GM18505 (cell line): ENCODE measurements at regions not wholly inside any gene's neighbourhood (a gene's known extent, or its start where the extent isn't known, plus 50 kb on each side); places are given as distances from the start of the nearest gene placed in this dataset.
"Not testable (repeated sequence)": the region's sequence is repeated elsewhere in the genome, so short reads cannot be mapped to it uniquely, and the experiment has no call there.

Experiments
- ATAC-seq: cut with Tn5 transposase; IDR thresholded peaks from one replicate; pipeline ENCODE4 v1.9.1; 2021; ENCODE audit not compliant: unreplicated experiment
- POLR2A ChIP-seq: IDR thresholded peaks from 4 replicates; pipeline ENCODE4 v1.6.1; 2011; ENCODE audit warnings: borderline replicate concordance; ENCODE audit not compliant: insufficient read depth, insufficient read length; ENCODE audit errors: extremely low read depth

DNA sequence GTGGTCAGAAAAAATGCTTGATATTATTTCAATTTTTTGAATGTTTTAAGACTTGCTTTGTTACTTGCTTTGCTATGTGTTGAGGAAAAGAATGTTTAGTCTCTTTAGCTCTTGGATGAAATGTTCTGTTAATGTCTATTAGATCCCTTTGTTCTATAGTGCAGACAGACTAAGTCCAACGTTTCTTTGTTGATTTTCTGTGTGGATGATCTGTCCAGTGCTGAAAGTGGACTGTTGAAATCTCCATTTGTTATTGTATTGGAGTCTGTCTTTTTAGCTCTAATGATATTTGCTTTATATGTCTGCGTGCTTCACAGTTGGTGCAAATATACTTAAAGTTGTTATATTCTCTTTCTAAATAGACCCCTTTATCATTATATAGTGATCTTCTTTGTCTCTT, 220.6 kb downstream of the GUCY2F start:
- no peak for ATAC-seq
- TF ChIP-seq POLR2A: no peak

GRCh38 chrX:109252789-109253188, 229.1 kb downstream of the GUCY2F start:
- ATAC-seq: no peak
- TF ChIP-seq POLR2A: no peak

DNA sequence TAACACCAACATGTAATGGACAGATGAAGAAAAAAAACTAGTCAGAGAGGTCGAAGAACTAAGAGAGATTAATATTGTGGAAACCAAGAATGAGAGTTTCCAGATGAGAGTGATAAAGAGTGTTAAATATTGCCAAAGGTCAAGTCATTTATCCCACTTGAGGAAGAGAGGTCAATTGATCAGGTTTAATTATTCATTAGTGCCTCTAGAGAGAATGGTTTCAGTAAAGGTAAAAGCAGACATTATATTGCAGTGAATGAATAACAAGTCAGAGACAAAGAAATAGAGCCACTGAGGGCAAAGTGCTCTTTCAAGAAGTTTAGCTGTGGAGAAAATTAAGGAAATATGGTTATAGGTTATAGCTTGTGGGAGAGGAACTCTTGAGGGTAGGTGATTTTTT, 263.1 kb downstream of the GUCY2F start:
- no peak for TF ChIP-seq POLR2A

DNA sequence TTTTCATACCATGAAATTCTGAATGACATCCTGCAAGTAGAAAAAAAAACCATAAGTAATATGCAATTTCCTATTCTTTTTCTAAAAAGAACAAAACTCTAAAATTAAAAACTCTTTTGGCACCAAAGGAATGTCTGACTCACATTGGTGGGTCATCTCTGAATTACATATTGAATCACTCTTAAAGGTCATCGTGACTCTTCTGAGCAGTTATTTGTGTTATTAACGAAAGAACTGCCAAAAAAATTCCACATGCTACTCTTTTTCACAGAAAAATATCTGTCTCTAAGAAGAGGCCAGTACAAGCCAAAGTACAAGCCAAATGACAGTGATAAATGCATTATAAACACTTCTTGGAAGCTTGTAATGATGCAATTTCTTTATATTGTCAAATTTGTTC, 282.2 kb downstream of the GUCY2F start:
- no peak for TF ChIP-seq POLR2A
- ATAC-seq: no peak

More for the DNA sequence above, 263.1 kb downstream of the GUCY2F start:
- ATAC-seq: no peak

DNA sequence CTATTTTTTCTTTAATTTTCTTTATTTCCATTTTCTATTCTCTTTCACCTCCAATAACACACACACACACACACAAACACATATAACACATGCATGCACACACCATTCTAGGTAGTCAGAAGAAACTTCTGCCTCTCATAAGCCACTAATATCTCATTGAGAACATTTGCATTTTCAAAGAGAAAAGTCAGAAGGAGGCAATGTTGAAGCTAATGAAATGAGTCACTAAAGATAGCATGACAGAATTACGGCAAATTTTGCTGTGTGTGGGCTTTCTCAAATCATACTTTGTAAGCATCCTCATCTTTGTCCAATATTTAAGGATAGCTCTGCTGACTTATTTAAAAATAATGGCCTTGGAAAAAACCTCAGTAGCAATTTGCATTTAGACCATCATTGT, 291.3 kb downstream of the GUCY2F start:
- ATAC-seq: no peak
- TF ChIP-seq POLR2A: no peak

GRCh38 chrX:109187473-109188168, 294.3 kb downstream of the GUCY2F start:
- no peak for TF ChIP-seq POLR2A
- ATAC-seq: peak; percentile 87

GRCh38 chrX:109186939-109187338, 294.9 kb downstream of the GUCY2F start:
- no peak for TF ChIP-seq POLR2A

DNA sequence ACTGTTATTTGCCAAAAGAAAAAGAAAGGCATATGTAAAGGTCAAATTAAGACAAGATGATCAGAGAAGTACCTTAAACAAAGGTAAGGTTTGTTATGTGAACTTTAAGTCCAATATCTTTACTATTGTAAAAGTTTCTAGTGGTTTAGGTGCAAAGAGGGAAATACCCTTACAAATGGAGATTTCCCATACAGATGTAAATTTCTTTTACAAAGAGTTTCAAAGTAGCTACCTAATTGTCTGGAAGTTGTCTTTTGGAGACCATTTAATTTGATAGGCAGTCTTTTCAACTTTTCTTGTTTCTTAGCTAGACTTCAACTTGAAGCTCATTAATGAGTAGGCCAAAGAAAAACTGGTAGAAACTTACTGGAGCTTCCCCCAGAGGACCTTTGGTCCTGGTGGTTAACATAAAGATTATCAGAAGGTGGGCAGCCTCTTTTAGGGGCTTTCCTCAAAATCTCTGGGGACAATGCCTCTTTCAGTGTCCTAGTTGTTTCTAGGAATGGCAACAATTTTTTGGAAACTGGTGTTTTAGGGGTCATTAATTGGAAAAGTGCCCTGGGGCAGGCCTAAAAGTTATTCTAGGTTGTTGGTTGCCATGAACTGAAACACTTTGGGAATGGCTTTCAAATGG, 297.3 kb downstream of the GUCY2F start:
- ATAC-seq: no peak

More at GRCh38 chrX:109186939-109187338, 294.9 kb downstream of the GUCY2F start:
- ATAC-seq: no peak

GRCh38 chrX:109172091-109172602, 309.7 kb downstream of the GUCY2F start:
- TF ChIP-seq POLR2A: no peak
- ATAC-seq: no peak

More for the DNA sequence above, 297.3 kb downstream of the GUCY2F start:
- no peak for TF ChIP-seq POLR2A

- ATAC-seq: no peak
- no peak for TF ChIP-seq POLR2A
Measured at GRCh38 chrX:109155161-109155560, 326.7 kb downstream of the GUCY2F start.

GRCh38 chrX:109144173-109144572, 337.7 kb downstream of the GUCY2F start:
- not testable (repeated sequence) for ATAC-seq

DNA sequence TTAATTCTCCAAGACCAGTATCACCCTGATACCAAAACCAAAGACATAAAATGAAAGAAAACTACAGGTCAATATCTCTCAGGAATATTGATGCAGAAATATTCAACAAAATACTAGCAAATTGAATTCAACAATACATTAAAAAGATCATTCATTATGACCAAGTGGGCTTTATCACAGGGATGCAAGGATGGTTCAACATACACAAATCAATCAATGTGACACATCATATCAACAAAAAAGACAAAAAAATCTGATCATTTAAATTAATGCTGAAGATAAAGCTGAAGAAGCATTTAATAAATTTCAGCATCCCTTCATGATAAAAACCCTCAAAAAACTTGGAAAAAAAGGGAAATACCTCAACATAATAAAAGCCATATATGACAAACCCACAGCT, 341.4 kb downstream of the GUCY2F start:
- no peak for ATAC-seq
- no peak for TF ChIP-seq POLR2A

- TF ChIP-seq POLR2A: no peak
Measured at GRCh38 chrX:109134777-109135176, 347.1 kb downstream of the GUCY2F start.

DNA sequence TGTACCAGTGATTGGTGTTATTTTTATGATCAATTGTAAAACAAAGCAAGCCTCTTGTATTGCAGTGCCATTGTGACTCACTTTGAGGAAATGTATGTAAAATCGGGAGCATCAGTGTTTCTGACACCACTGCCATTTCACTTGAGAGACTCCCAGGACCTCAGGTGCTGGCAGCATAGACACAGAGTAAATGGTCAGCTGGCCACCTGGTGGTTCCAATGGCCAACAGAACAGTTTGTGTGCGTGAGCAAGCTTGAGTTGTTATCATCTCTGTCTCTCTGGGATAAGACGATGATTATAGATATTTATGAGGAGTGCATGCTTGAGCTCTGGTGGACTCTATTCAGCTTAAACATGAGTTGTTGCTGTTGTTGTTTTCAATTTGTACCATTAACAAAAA, 356.6 kb downstream of the GUCY2F start:
- no peak for ATAC-seq
- no peak for TF ChIP-seq POLR2A

More at GRCh38 chrX:109134777-109135176, 347.1 kb downstream of the GUCY2F start:
- no peak for ATAC-seq
